Renal cortical epithelial cell (primary cell): ENCODE measurements at regions not wholly inside any gene's neighbourhood (a gene's known extent, or its start where the extent isn't known, plus 50 kb on each side); places are given as distances from the start of the nearest gene placed in this dataset.

Experiments used
- DNase-seq: peaks from one replicate; pipeline ENCODE4 v3.0.0-alpha.2; 2011; ENCODE audit warnings: low read depth

DNA sequence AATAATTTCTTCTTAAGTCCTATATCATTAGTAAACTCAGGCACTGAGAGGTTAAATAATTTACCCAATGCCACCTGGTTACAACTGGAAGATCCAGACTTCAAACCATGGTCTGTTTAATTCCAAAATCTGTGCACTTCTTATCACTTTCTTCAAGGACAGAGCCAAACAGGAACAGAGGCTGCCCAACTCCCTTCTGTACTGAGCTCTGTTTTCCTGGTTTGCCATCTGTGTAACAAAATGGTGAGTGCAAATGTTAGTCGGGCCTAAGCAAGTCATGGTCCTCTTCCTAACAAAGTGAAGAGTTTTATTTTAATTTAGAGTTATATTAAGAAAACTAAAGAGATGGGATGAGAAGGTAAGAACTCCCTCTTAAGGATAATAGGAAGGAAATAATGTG is 80.6 kb upstream of the CCL2 start:
- DNase-seq = no peak

DNA sequence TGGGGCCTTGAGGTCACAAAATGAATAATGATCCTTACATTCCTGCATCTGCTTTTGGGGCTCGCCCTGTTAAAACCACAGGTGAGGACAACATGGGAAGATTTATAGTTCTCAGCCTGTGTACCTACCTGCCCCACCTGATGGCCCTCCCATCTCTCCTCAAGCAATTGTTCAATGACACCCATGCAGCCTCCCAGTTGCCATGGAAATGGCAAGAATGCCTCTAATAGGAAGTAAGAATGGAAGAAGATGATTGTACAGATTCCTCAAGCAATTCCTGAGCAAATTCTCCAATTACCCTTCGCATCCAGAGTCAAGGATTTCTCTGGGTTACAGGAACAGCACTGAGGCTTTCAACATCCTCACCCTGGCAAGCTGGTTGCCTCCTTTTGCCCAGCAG is 78.6 kb upstream of the CCL2 start:
- DNase-seq = no peak

DNA sequence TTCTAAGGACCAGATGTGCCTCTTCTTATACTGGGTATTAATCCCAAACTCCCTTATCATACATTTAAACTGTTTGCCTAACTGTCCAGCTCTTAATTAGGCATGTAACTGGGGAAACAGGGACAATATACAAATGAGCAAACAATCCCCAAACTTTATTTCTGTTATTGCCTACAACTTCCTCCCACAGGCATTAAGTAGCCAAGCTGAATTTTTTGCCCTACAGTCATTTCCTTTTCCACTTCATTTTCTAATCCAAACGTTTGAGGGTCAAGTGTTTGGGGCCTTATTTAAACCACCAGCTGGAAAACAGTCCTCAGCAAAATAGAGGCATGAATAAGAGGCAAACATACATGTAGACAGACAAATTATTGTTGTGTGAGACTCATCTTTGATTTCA is 77.4 kb upstream of the CCL2 start:
- DNase-seq = peak; percentile 9

DNA sequence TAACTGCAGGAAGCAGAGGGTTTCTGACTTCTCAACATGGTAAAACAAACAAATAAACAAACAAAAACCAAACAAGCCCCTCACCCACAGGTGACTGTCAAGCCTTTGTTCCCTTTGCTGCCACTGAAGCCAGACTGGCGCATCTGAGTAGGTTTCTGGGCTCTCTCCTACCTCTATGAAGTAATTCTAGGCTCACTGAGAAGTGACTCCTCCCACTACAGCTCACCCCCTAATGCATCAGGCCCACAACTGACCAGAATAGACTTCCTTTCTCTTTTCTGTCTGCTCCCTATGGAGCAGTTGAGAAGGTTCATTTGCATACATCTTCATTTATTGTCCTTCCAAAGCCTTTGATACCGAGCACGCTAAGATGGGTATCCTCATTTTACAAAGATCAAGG is 77.0 kb upstream of the CCL2 start:
- DNase-seq = no peak

DNA sequence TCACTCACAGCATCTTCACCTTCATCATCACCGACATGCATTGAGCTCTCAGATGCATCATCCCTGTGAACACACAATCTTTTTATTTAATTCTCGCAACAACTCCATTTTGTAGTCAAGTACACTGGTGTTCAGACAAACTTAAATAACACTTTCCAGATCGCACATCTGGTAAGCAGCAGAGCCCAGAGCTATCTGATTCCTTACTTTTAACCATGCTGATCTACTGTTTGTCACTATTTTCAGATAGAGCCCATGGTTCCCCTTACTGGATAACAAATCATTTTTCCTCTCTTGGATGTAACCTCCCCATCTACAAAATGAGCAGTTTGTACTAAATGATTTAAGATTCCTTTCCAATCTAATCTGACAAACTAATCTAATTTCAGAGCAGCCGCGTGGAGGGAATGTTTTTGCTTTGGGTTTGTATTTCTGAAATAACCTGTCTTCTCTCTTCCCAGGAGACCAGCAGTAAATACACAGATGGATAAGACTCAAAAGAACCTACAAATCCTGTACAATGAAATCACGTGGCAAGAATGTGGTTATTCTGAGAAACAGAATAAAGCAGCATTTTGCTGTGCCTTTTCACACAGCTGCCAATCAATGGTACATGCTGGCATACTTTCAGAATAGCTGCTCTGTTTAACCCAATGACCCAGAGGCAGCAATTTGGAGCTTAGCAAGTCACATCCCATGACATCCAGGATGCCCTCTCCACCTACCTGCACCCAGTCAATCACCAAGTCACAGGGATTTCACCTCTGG is 72.9 kb upstream of the CCL2 start:
- DNase-seq = no peak

DNA sequence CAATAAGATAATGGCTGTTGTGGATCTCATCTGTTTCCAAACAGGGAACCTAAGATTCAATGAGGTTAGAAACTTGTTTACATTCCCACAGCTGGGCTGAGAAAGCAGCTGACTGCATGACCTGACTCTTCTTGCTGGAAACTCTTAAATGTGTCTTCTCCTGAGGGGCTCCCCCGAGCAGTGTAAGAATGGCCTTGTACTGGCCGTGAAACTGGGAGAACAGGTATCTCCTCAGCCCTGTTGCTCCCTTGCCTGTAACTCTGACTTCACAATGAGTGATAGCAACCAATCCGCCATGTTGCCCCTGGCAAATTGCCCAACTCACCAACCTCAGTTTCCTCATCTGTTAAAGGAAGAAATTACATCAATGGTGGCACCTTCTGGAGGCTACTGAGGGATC is 59.1 kb upstream of the CCL2 start:
- no peak for DNase-seq

DNA sequence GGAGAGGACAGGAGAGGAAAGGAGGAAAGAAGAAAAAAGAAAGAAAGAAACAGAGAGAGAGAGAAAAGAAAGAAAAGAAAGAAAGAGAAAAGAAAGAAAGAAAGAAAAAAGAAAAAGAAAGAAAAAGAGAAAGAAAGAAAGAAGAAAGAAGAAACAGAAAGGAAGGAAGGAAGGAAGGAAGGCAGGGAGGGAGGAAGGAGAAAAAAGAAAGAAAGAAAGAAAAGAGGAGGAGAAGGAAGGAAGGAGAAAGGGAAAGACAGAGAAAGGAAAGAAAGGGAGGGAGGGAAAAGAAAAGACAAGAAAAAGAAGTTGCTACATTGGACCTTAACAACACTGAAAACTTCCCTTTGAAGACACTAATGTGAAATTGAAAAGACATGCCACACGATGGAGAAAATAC is 56.6 kb upstream of the CCL2 start:
- no peak for DNase-seq

DNA sequence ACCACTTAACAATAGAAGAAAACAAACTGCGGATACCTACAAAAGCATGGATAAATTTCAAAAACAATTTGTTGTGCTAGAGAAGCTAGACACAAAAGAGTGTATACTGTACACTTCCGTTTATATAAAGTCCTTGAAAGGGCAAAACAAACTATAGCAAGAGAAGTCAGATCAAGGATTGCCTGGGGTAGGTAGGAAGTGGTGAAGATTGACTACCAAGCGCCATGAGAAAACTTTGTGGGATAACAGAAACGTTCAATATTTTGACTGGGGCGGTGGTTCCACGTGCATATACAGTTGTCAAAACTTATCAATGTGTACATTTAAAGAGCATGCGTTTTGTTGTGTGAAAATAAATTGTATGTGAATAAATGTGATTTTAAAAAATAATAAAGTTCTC is 55.6 kb upstream of the CCL2 start:
- no peak for DNase-seq

DNA sequence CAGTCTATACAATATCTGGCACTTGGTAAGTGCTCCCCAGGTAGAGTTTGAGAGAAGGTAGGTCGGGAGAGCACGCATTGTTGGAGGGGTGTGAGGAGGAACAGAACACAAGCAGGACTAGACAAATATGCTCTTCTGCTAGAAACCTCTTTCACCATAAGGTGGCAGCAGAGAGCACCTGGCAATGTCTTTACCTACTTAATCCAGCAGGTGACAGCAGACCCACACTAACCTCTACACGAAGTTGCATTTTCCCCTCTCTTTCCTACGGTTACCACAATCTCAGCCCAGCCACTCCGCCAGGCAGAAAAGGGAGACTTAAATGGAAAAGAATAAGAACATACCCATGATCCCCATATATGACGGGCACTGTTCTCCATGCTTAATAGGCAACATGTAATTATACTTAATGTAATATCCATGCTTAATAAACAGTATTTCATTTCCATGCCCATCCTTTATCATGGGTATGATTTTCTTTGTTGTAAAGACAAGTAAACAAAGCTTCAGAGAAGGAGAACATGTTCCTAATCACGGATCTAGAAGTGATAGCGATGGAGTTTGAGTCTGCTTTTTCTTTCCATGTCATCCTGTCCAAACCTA is 55.1 kb upstream of the CCL2 start:
- DNase-seq = peak; percentile 70

DNA sequence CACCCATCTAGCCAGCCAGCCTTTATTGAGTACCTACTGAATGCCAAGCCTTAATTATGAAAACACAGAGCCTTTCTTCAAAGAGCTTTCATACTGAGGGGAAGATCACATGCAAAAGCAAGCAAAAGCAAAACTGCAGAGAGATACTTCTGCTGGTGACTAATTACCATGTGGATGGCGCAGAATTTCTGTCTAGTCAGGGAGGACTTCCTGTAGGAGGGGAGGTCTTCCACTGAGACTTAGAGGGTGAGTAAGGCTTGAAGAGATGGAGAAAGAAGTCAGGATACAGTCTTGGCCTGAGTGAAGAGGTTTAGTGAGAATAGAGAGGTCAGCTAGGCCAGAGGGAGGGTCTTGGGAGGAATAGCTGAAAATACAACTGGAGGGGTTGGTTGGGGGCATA is 53.9 kb upstream of the CCL2 start:
- no peak for DNase-seq

DNA sequence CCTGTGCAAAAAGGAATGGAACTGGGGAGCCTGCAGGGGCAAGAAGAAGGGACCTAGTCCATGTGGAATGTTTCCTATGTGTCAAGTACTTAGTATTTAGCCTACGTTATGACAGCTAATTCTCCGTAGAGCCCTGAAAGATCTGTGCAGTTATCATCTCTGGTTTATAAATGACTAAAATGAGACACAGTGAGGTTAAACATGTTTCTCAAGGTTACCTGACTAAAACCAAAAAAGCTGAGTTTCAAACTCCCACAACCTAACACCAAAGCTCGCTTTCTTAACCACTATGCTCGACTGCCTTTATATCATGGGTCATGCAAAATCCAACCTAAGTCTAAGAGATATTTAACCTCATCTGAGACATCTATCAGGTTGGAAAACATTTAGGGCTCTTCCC is 53.3 kb upstream of the CCL2 start:
- DNase-seq = no peak

DNA sequence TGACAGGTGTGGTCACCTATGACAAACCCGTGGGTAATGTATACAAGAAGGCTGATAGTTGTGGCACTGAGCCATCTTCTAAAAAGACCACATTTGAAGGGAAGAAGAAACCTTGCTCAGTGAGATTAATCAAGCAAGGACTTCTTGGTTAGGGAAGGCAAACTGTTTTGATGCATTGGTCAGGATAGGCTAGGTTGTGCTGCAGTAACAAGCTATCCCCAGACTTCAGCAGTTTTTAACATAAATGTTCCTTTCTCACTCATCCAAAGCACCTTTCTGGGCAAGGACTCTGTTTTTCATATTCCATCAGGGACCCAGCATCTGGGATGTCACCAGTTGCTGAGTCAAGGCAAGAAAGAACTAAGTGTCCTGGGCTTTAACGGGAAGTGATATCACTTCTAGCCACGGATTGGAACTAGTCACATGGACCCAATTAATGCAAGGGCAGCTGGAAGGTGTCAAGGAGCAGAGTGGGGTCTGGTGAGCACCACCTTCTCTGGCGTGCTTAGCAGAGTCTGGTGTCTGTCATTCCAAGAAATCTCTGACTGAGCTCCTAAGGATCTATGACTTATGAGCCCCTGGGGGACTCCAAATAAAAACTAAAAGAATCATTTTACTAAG is 52.0 kb upstream of the CCL2 start:
- no peak for DNase-seq

DNA sequence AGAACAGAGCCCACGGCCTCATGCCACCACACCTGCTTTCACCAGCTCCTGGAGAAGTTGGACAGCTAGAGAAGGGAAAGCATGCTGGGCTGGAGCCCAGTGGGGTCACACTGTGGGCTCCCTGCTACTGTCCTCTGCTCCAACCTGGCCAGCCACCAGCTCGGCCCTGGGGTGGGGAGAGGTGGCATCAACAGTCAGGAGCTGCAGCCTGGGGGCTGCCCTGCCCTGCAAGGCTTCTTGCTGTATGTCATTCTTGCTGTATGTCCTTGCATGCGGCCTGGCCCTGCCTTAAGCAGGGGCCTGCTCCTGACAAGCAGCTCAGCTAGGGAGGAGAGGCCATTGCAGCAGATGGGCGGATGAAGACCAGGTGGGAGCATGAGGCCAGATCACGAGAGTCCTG is 50.7 kb upstream of the CCL2 start:
- no peak for DNase-seq
